C4-2B (cell line): ENCODE measurements at regions not wholly inside any gene's neighbourhood (a gene's known extent, or its start where the extent isn't known, plus 50 kb on each side); places are given as distances from the start of the nearest gene placed in this dataset.

ENCODE experiments used
- H3K27ac ChIP-seq: fragments of 450-650 bp; 2 replicates; pipeline ENCODE4 v1.5.1; 2017
- ZFX ChIP-seq: fragments of 450-650 bp; IDR thresholded peaks from 2 replicates; pipeline ENCODE4 v1.6.1; 2017
- TF ChIP-seq, protein P1 (sequence below): fragments of 450-650 bp; conservative IDR thresholded peaks from 2 replicates; pipeline ENCODE4 v1.5.1; 2017; ENCODE audit warnings: mild to moderate bottlenecking

DNA sequence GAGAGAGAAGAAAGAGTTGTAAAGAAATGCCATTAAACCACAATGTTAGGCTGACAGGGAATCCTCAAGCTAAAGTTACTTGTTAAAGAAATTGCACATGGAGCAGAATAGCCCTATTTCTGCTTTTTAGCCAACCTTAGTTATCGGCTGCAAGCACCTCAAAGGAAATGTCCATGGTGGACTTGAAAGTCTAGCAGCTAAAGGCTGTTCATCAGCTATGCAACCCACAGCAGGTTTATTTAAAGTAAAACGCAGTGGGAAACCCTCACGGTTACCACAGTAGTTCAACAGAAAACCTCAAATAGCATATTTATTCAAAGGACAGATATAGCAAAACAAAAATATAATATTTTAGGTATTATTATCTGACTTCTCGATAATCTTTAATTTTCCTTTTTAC lies 967.2 kb downstream of the IGSF11 start:
- no peak for TF ChIP-seq ZFX
- TF ChIP-seq, protein P1, sequence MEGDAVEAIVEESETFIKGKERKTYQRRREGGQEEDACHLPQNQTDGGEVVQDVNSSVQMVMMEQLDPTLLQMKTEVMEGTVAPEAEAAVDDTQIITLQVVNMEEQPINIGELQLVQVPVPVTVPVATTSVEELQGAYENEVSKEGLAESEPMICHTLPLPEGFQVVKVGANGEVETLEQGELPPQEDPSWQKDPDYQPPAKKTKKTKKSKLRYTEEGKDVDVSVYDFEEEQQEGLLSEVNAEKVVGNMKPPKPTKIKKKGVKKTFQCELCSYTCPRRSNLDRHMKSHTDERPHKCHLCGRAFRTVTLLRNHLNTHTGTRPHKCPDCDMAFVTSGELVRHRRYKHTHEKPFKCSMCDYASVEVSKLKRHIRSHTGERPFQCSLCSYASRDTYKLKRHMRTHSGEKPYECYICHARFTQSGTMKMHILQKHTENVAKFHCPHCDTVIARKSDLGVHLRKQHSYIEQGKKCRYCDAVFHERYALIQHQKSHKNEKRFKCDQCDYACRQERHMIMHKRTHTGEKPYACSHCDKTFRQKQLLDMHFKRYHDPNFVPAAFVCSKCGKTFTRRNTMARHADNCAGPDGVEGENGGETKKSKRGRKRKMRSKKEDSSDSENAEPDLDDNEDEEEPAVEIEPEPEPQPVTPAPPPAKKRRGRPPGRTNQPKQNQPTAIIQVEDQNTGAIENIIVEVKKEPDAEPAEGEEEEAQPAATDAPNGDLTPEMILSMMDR: no peak
- H3K27ac ChIP-seq: no peak overlapping the region

DNA sequence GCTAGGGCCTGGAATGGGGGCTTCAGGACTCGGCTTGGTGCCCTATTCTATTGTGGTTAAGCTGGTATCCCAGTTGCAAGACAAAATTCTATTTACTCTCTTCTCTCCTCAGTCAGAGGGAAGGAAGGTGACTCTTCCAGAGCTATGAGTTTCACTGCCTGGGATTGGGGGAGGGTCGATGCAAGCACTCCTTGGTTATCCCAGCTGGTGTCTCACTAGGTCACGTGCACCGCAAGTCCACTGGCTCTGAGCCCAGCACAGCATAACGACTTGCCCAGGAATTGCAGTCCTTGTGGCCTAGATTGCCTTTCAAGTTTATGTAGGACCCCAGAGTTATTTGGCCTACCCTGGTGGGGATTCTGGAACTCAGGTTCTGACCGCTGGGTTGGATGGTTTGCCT lies 958.8 kb downstream of the IGSF11 start:
- no peak for TF ChIP-seq ZFX
- TF ChIP-seq, protein P1: no peak
- H3K27ac ChIP-seq: no peak overlapping the region

DNA sequence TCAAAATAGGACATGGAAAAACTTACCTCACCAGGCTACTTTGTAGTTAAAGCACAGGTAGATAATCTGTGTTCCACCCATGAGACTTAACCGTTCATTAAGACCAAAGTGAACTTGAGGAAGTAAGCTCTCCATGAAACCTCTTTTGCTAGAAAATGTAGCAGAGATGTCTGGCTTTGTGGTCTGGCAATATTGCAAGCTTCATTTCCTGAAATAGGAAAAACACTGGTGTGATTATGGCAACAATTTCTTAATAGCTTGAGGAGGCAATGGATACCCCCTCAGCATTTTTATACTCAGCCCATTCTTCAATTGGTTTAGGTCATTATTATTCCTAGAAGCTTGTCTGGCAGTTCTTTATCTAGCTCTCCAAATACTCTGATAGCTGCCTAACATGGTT lies 957.3 kb downstream of the IGSF11 start:
- TF ChIP-seq, protein P1: no peak
- no peak for TF ChIP-seq ZFX
- no peak overlapping the region for H3K27ac ChIP-seq

DNA sequence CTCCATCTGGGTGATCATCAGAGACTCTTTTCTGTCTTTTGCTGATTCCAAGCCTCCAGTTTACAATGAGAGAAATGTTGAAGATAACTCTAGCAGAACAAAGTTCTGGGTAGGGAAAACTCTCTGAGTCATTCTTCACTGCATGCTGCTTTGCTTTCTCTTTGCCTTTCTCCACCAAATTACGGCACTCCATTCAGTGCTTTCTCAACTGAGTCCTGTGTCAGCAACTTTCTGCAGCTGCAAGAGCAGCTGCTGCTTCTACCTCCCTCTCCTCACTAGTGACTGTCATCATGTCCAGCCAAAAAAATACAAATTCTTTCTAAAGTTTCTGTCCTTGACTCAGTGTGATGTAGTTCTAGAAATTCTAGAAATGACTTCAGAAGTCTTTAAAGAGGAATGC lies 953.8 kb downstream of the IGSF11 start:
- TF ChIP-seq, protein P1: no peak
- TF ChIP-seq ZFX: no peak
- H3K27ac ChIP-seq: no peak overlapping the region

DNA sequence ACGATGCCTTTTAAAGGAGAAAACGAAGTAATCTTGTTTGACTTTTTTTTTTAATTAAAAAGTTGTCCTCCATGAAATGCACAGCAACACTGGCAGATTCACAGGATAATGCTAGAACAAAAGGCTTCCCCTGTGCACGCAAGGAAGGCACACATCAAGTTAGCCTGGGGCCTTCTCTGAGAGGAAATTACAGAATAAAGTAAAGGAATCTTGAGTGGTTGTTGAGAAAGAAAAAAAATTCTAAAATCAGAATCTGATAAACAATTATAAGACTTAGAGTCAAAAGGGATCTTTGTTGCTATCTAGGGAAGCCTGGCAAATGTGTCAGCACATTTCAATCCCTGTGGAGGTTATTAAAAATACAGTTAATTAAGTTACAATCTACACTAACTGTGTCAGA lies 946.0 kb downstream of the IGSF11 start:
- no peak overlapping the region for H3K27ac ChIP-seq
- TF ChIP-seq ZFX: no peak
- TF ChIP-seq, protein P1: no peak

DNA sequence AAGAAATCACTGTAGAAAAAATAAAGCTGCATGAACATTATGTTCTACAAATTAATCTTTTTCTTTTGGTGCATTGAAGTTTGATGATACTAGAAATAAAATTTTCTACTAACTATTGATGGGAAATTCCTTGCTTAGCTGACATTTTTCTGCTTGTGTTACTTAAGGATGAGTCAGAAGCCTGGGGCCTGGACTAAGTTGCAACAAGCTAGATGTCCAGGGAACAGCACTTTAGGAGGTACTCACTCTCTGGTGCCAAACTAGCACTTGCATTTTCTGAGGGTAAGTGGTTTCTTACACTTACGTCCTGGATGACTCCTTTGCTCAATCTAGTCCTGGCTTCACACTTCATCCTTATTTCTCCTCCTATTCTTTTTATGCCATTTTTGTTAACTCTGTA lies 945.1 kb downstream of the IGSF11 start:
- TF ChIP-seq, protein P1: no peak
- TF ChIP-seq ZFX: no peak
- H3K27ac ChIP-seq: no peak overlapping the region

DNA sequence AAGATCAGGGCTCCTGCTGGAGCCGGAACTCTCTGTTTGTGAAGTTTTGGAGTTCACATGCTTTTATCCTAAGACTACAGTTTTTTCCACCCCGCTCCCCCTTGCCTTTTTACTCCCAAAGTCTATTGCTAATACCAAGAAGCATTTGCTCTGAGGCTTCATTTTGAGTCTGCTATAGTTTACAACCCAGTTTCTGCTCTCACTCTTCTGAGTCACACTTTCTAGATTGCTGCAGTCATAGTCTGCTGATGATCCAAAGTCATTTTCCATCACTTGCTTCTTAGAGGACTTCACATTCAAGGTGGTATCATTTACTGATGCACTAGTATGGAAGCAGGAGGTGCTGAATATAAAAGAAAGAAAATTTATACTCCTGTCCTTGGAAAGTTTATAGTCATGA lies 937.4 kb downstream of the IGSF11 start:
- TF ChIP-seq ZFX: no peak
- TF ChIP-seq, protein P1: no peak
- H3K27ac ChIP-seq: no peak overlapping the region
